H1 (cell line): ENCODE measurements at regions not wholly inside any gene's neighbourhood (a gene's known extent, or its start where the extent isn't known, plus 50 kb on each side); places are given as distances from the start of the nearest gene placed in this dataset.

Source experiments
- FOSL1 ChIP-seq: IDR thresholded peaks from 2 replicates; pipeline ENCODE4 v1.6.1; 2011; ENCODE audit warnings: mild to moderate bottlenecking, low read depth, low read length, moderate library complexity; ENCODE audit not compliant: insufficient read depth
- SRF ChIP-seq: IDR thresholded peaks from 2 replicates; pipeline ENCODE4 v1.6.1; 2011; ENCODE audit warnings: mild to moderate bottlenecking, low read depth, low read length, moderate library complexity

DNA sequence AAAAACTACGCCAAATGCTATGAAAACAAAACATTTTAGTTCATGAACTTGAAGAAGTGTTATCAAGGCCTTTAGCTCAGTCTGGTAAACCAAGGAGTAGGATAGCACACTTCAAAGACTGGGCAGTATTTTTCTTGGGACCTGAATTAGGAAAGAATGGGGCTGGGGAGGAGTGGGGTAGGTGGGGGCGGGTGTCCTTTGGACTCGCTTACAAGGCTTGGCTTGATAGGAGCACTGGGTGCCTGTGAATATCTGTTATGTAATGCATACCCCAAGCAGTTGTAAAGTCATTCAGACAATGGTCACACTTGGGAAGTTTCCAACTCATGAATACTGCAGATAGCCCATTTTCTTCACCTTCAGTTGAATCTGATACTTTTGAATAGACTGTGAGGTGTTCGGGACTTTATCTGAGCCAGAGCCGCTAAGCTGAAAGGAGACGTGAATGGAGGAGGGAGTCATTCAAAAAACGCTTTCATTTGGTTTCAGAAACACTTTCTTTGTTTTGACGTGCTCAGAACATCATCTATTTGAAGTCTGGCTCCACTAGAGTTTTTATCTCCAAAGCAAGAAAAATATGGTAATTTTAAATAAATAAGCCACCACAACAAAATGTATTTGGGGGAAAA is 70.1 kb upstream of the FAM204A start (continued):
- TF ChIP-seq FOSL1 (no peak), SRF (no peak)
